ENCODE measurements at regions not wholly inside any gene's neighbourhood (a gene's known extent, or its start where the extent isn't known, plus 50 kb on each side); places are given as distances from the start of the nearest gene placed in this dataset.

GRCh38 chr14:43140453-43140852 lies 1366.6 kb downstream of the FSCB start:
- TF ChIP-seq CTCF (IDR thresholded peaks at IDR 0.05) (no peak), POLR2A (IDR thresholded peaks at IDR 0.05) (no peak)

All from thyroid gland (tissue), 4 donors.